Mesothelial cell of epicardium (in vitro differentiated cells): ENCODE measurements at regions not wholly inside any gene's neighbourhood (a gene's known extent, or its start where the extent isn't known, plus 50 kb on each side); places are given as distances from the start of the nearest gene placed in this dataset.

Experiments used
- DNase-seq, 2 experiments: peaks; one replicate each; pipeline ENCODE4 v3.0.0; 2021; ENCODE audit warnings: low spot score in 2 of 2; ENCODE audit not compliant: unreplicated experiment in 2 of 2
- H3K27ac Mint-ChIP-seq: 2 replicates; pipeline ENCODE4 v1.8.0; 2021; ENCODE audit warnings: mixed read lengths
- H3K27me3 Mint-ChIP-seq: 2 replicates; pipeline ENCODE4 v1.8.0; 2021; ENCODE audit warnings: low read depth, mixed read lengths
- H3K36me3 Mint-ChIP-seq: 2 replicates; pipeline ENCODE4 v1.8.0; 2021; ENCODE audit warnings: mixed read lengths
- H3K4me1 Mint-ChIP-seq: 2 replicates; pipeline ENCODE4 v1.8.0; 2021; ENCODE audit warnings: mixed read lengths
- H3K4me3 Mint-ChIP-seq: 2 replicates; pipeline ENCODE4 v1.8.0; 2021; ENCODE audit warnings: mild to moderate bottlenecking, moderate library complexity, mixed read lengths
- H3K9me3 Mint-ChIP-seq: 2 replicates; pipeline ENCODE4 v1.8.0; 2021; ENCODE audit warnings: mixed read lengths
- CTCF ChIP-seq: fragments of 200-600 bp; sonication (generic); IDR thresholded peaks from one replicate; pipeline ENCODE4 v1.5.0; 2021; ENCODE audit warnings: antibody characterized with exemption; ENCODE audit not compliant: unreplicated experiment

GRCh38 chr7:126016722-126017121 lies 1087.1 kb upstream of the POT1 start:
- no peak overlapping the region for H3K4me3 Mint-ChIP-seq
- H3K4me1 Mint-ChIP-seq: no peaks in the 10 kb centered on the region
- no peak overlapping the region for H3K27ac Mint-ChIP-seq
- H3K36me3 Mint-ChIP-seq: no peaks in the 10 kb centered on the region
- no peaks in the 10 kb centered on the region for H3K9me3 Mint-ChIP-seq
- no peaks in the 10 kb centered on the region for H3K27me3 Mint-ChIP-seq
- no peak for TF ChIP-seq CTCF
- no peak for DNase-seq

GRCh38 chr7:126005064-126005463 lies 1075.4 kb upstream of the POT1 start:
- H3K9me3 Mint-ChIP-seq: no peaks in the 10 kb centered on the region
- no peak overlapping the region for H3K27ac Mint-ChIP-seq
- TF ChIP-seq CTCF: no peak
- no peak for DNase-seq
- no peaks in the 10 kb centered on the region for H3K27me3 Mint-ChIP-seq
- H3K4me1 Mint-ChIP-seq: no peaks in the 10 kb centered on the region
- H3K36me3 Mint-ChIP-seq: no peaks in the 10 kb centered on the region
- H3K4me3 Mint-ChIP-seq: no peak overlapping the region

GRCh38 chr7:126001349-126001748 lies 1071.7 kb upstream of the POT1 start:
- H3K36me3 Mint-ChIP-seq: no peaks in the 10 kb centered on the region
- H3K27me3 Mint-ChIP-seq: no peaks in the 10 kb centered on the region
- H3K27ac Mint-ChIP-seq: no peak overlapping the region
- no peak for TF ChIP-seq CTCF
- H3K4me3 Mint-ChIP-seq: no peak overlapping the region
- DNase-seq: no peak
- H3K9me3 Mint-ChIP-seq: peaks cover 5% of the 10 kb centered on the region
- H3K4me1 Mint-ChIP-seq: no peaks in the 10 kb centered on the region

GRCh38 chr7:125984795-125985194 lies 1055.2 kb upstream of the POT1 start:
- H3K9me3 Mint-ChIP-seq: peaks cover 21% of the 10 kb centered on the region
- H3K36me3 Mint-ChIP-seq: no peaks in the 10 kb centered on the region
- no peak overlapping the region for H3K4me3 Mint-ChIP-seq
- no peak for TF ChIP-seq CTCF
- H3K4me1 Mint-ChIP-seq: no peaks in the 10 kb centered on the region
- no peak overlapping the region for H3K27ac Mint-ChIP-seq
- no peak for DNase-seq
- H3K27me3 Mint-ChIP-seq: no peaks in the 10 kb centered on the region

- H3K4me1 Mint-ChIP-seq: no peaks in the 10 kb centered on the region
- no peak for DNase-seq
- no peak overlapping the region for H3K27ac Mint-ChIP-seq
- H3K4me3 Mint-ChIP-seq: no peak overlapping the region
- H3K9me3 Mint-ChIP-seq: no peaks in the 10 kb centered on the region
- H3K36me3 Mint-ChIP-seq: no peaks in the 10 kb centered on the region
- TF ChIP-seq CTCF: no peak
- H3K27me3 Mint-ChIP-seq: no peaks in the 10 kb centered on the region
Observed at GRCh38 chr7:125971656-125972055, 1042.0 kb upstream of the POT1 start.
